ENCODE measurements at regions not wholly inside any gene's neighbourhood (a gene's known extent, or its start where the extent isn't known, plus 50 kb on each side); places are given as distances from the start of the nearest gene placed in this dataset.

GRCh38 chr4:124785645-124786044 lies 73.1 kb upstream of the ANKRD50 start:
- TF ChIP-seq CTCF (IDR thresholded peaks at IDR 0.05; ENCODE audit: low read depth, low read length) = no peak
- no peak overlapping the region for H3K4me3 ChIP-seq (ENCODE audit: low read depth, low read length)
- H3K9me3 ChIP-seq (ENCODE audit: control insufficient read depth, insufficient read depth, low read length) = no peaks in the 10 kb centered on the region
- DNase-seq (ENCODE audit: low read depth, low spot score) = no peak
- H3K27ac ChIP-seq (ENCODE audit: low read depth, low read length) = no peak overlapping the region
- ChIA-PET CTCF (no interaction called here), POLR2A (no interaction called here)
- H3K27me3 ChIP-seq (ENCODE audit: control insufficient read depth, insufficient read depth, low read length) = no peaks in the 10 kb centered on the region

GRCh38 chr4:124783847-124784246 lies 71.3 kb upstream of the ANKRD50 start:
- TF ChIP-seq CTCF (IDR thresholded peaks at IDR 0.05; ENCODE audit: low read depth, low read length) = no peak
- CTCF ChIA-PET = no interaction called here
- Histone ChIP-seq H3K27ac (ENCODE audit: low read depth, low read length) (no peak overlapping the region), H3K27me3 (ENCODE audit: control insufficient read depth, insufficient read depth, low read length) (no peaks in the 10 kb centered on the region), H3K9me3 (ENCODE audit: control insufficient read depth, insufficient read depth, low read length) (no peaks in the 10 kb centered on the region), H3K4me3 (ENCODE audit: low read depth, low read length) (no peak overlapping the region)
- POLR2A ChIA-PET = no interaction called here
- peak; percentile 45 for DNase-seq (ENCODE audit: low read depth, low spot score)

GRCh38 chr4:124777007-124777406 lies 64.5 kb upstream of the ANKRD50 start:
- ChIA-PET POLR2A (no interaction called here), CTCF (no interaction called here)
- TF ChIP-seq CTCF (IDR thresholded peaks at IDR 0.05; ENCODE audit: low read depth, low read length) = no peak

DNA sequence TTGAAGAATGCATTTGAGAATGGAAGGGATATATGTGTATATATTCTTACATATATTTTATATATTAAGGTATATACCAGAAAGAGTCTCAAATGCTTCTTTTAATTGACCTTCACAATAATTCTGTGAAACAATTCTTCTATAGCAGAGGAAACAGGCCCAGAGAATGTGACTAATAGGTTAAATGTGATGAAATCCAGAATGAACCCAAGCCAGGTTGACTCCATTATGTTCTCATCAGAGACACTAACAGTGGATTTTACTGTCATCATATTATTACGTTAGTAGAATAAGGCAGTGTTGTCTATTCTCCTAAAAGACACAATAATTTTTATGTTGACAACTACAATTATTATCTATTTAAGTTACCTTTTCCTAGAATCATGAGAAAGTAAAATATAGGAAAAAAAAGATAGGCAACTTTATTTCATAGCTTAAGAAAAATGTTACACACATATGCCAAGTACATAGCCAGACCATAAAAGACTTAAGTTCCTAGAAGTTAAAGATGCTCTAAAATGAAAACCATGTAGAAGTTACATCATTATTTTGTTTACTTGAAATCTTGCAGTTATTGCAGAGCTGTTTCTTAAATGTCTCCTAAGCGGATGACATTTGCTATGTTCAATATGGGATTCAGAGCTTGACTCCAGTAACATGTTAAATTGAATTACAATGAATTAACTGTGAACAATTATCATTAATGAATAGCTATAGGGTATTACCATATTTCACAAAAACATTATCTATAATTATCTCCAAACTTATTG lies 56.2 kb upstream of the ANKRD50 start:
- no peak overlapping the region for H3K4me3 ChIP-seq (ENCODE audit: low read depth, low read length)
- CTCF ChIA-PET = no interaction called here
- no peak overlapping the region for H3K27ac ChIP-seq (ENCODE audit: low read depth, low read length)
- POLR2A ChIA-PET = no interaction called here
- no peaks in the 10 kb centered on the region for H3K9me3 ChIP-seq (ENCODE audit: control insufficient read depth, insufficient read depth, low read length)
- no peak for DNase-seq (ENCODE audit: low read depth, low spot score)
- TF ChIP-seq CTCF (IDR thresholded peaks at IDR 0.05; ENCODE audit: low read depth, low read length) = no peak
- no peaks in the 10 kb centered on the region for H3K27me3 ChIP-seq (ENCODE audit: control insufficient read depth, insufficient read depth, low read length)

More at GRCh38 chr4:124777007-124777406, 64.5 kb upstream of the ANKRD50 start:
- no peaks in the 10 kb centered on the region for H3K27me3 ChIP-seq (ENCODE audit: control insufficient read depth, insufficient read depth, low read length)
- DNase-seq (ENCODE audit: low read depth, low spot score) = no peak
- no peaks in the 10 kb centered on the region for H3K9me3 ChIP-seq (ENCODE audit: control insufficient read depth, insufficient read depth, low read length)
- H3K4me3 ChIP-seq (ENCODE audit: low read depth, low read length) = no peak overlapping the region
- no peak overlapping the region for H3K27ac ChIP-seq (ENCODE audit: low read depth, low read length)

GRCh38 chr4:124762956-124763355 lies 50.4 kb upstream of the ANKRD50 start:
- ChIA-PET POLR2A (no interaction called here), CTCF (no interaction called here)
- TF ChIP-seq CTCF (IDR thresholded peaks at IDR 0.05; ENCODE audit: low read depth, low read length) = no peak
- Histone ChIP-seq H3K9me3 (ENCODE audit: control insufficient read depth, insufficient read depth, low read length) (no peaks in the 10 kb centered on the region), H3K27ac (ENCODE audit: low read depth, low read length) (no peak overlapping the region), H3K4me3 (ENCODE audit: low read depth, low read length) (no peak overlapping the region), H3K27me3 (ENCODE audit: control insufficient read depth, insufficient read depth, low read length) (no peaks in the 10 kb centered on the region)
- DNase-seq (ENCODE audit: low read depth, low spot score) = no peak
